Gastrocnemius medialis (tissue), 4 donors: ENCODE measurements at regions not wholly inside any gene's neighbourhood (a gene's known extent, or its start where the extent isn't known, plus 50 kb on each side); places are given as distances from the start of the nearest gene placed in this dataset.

Experiments used
- ATAC-seq, 2 donors: fragments of 150-250 bp; one replicate each; pipeline ENCODE4 v1.9.1; 2016
- DNase-seq, 2 donors: peaks; one replicate each; pipeline ENCODE4 v3.0.0-alpha.2; 2019
- H3K27ac ChIP-seq, 4 donors: fragments of 200-600 bp; sonication (generic); 1 replicate in 1 of 4; 2 replicates in 3 of 4; pipeline ENCODE4 v1.5.1; 2016 to 2018; ENCODE audit warnings: mild to moderate bottlenecking in 2 of 4, moderate library complexity in 1 of 4
- H3K27me3 ChIP-seq, 3 donors: fragments of 200-600 bp; sonication (generic) in 2 of 3; 1 replicate in 1 of 3; 2 replicates in 2 of 3; pipeline versions ENCODE4 v1.5.1 to v1.6.0; 2016 to 2019; ENCODE audit warnings: mild to moderate bottlenecking in 1 of 3, moderate library complexity in 1 of 3
- H3K36me3 ChIP-seq, 2 donors: fragments of 200-600 bp; sonication (generic) in 1 of 2; one replicate each; pipeline ENCODE4 v1.5.1; 2017 to 2018
- H3K4me1 ChIP-seq, 2 donors: fragments of 200-600 bp; sonication (generic) in 1 of 2; one replicate each; pipeline ENCODE4 v1.5.1; 2016 to 2017; ENCODE audit warnings: mild to moderate bottlenecking in 2 of 2
- H3K4me3 ChIP-seq, 4 donors: fragments of 200-600 bp; sonication (generic) in 3 of 4; 1 replicate in 1 of 4; 2 replicates in 3 of 4; pipeline ENCODE4 v1.5.1; 2016 to 2019; ENCODE audit warnings: mild to moderate bottlenecking in 2 of 4
- H3K9me3 ChIP-seq, 3 donors: fragments of 200-600 bp; sonication (generic) in 2 of 3; 1 replicate in 1 of 3; 2 replicates in 2 of 3; pipeline ENCODE4 v1.5.1; 2016 to 2019
- POLR2A ChIP-seq, 2 donors: fragments of 450-650 bp; IDR thresholded peaks; one replicate each; pipeline ENCODE4 v1.6.1; 2017; ENCODE audit warnings: antibody characterized with exemption in 2 of 2, mild to moderate bottlenecking in 2 of 2, moderate library complexity in 2 of 2
- in situ Hi-C, 4 donors: fragments of 200-750 bp; cut with MboI; loops; one replicate each; pipeline versions ENCODE4 v1.15.0 to v1.8.0; 2017; ENCODE audit warnings: low sequenced_read_pairs in 4 of 4
- intact Hi-C: fragments of 100-400 bp; cut with DNase I; formaldehyde crosslinking; loops from one replicate; pipeline ENCODE4 v1.15.1; 2023; ENCODE audit warnings: low total_unique reads
- TF ChIP-seq, protein P1 (sequence below), 5 experiments: fragments of 450-650 bp in 3 of 5; fragments of 200-600 bp in 2 of 5; sonication (generic) in 2 of 5; IDR thresholded peaks in 4 of 5; conservative IDR thresholded peaks in 1 of 5; 1 replicate in 4 of 5; 2 replicates in 1 of 5; pipeline ENCODE4 v1.5.1; 2016 to 2019; ENCODE audit warnings: antibody characterized with exemption in 5 of 5, mild to moderate bottlenecking in 3 of 5, moderate library complexity in 3 of 5

DNA sequence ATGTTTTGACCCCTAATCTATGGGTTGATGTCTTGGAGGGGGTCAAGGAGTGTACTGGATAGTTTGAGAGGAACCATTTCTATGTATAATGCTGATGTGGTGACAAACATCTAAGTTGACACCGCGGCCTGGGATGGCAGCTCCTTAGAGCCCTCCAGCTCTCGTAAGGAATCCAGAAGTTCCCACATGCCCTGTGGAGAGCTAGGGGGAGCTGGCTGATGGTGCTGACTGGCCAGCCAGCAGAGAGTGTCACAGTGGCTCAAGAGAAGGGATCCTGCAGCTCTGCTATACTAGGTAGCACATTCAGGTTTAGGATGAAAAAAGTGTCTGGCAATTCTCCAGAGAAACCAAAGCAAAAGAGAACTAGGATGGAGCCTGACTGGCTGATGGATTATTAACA lies 842.2 kb upstream of the VRK2 start:
- no peak overlapping the region for H3K4me3 ChIP-seq
- in situ Hi-C loops: no loop called here
- no peaks in the 10 kb centered on the region for H3K36me3 ChIP-seq
- H3K27ac ChIP-seq: no peak overlapping the region
- DNase-seq (no peak), ATAC-seq (no peak)
- TF ChIP-seq, protein P1, sequence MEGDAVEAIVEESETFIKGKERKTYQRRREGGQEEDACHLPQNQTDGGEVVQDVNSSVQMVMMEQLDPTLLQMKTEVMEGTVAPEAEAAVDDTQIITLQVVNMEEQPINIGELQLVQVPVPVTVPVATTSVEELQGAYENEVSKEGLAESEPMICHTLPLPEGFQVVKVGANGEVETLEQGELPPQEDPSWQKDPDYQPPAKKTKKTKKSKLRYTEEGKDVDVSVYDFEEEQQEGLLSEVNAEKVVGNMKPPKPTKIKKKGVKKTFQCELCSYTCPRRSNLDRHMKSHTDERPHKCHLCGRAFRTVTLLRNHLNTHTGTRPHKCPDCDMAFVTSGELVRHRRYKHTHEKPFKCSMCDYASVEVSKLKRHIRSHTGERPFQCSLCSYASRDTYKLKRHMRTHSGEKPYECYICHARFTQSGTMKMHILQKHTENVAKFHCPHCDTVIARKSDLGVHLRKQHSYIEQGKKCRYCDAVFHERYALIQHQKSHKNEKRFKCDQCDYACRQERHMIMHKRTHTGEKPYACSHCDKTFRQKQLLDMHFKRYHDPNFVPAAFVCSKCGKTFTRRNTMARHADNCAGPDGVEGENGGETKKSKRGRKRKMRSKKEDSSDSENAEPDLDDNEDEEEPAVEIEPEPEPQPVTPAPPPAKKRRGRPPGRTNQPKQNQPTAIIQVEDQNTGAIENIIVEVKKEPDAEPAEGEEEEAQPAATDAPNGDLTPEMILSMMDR (IDR thresholded peaks at IDR 0.05 in 4 of 5, conservative IDR thresholded peaks at IDR 0.05 in 1 of 5): no peak
- TF ChIP-seq POLR2A (IDR thresholded peaks at IDR 0.05): no peak
- intact Hi-C loops: no loop called here
- no peaks in the 10 kb centered on the region for H3K27me3 ChIP-seq
- H3K9me3 ChIP-seq: no peaks in the 10 kb centered on the region
- no peaks in the 10 kb centered on the region for H3K4me1 ChIP-seq

DNA sequence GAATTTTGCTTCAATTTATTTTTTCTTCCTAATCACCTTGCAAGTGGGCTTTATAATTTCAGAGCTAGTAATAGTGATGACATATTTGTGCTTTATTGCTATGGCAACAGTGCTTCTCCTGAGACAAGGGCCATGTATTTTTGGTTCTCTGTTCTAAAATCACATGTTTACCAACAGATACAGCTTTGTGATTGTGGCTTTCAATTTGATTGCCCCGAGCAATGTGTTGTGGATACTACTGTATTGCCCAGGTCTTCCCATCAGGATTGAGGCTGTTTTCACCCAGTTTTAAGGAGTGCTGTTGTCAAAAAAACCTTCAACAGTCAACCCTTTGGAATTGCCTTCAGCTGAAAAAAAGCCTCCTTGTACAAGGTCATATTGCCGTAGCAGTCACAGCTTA lies 841.4 kb upstream of the VRK2 start:
- DNase-seq (no peak), ATAC-seq (no peak)
- TF ChIP-seq, protein P1 (IDR thresholded peaks at IDR 0.05 in 4 of 5, conservative IDR thresholded peaks at IDR 0.05 in 1 of 5): no peak
- TF ChIP-seq POLR2A (IDR thresholded peaks at IDR 0.05): no peak
- no peaks in the 10 kb centered on the region for H3K27me3 ChIP-seq
- no peaks in the 10 kb centered on the region for H3K9me3 ChIP-seq
- no peaks in the 10 kb centered on the region for H3K4me1 ChIP-seq
- no peaks in the 10 kb centered on the region for H3K36me3 ChIP-seq
- intact Hi-C loops (no loop called here), in situ Hi-C loops (no loop called here)
- no peak overlapping the region for H3K4me3 ChIP-seq
- H3K27ac ChIP-seq: no peak overlapping the region

DNA sequence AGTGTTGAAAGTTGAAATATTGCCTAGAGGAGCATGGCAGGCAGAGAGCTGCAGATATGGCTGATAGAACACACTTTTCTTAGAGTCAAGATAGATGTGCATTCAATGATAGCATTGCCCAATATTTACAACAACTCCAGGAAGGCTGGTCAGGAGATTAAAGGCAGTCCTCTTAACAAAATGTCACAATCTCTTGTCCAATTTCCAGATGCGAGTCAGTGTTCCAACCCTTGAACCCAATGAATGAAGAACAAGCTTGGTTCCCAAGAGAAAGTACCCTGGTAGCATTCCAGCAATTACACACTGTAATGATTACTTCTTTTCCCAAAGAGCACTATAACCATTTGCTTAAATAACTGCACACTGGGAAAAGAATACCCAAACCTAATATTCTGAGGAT lies 839.4 kb upstream of the VRK2 start:
- Histone ChIP-seq H3K9me3 (no peaks in the 10 kb centered on the region), H3K27me3 (no peaks in the 10 kb centered on the region), H3K4me1 (no peaks in the 10 kb centered on the region), H3K27ac (no peak overlapping the region), H3K4me3 (no peak overlapping the region), H3K36me3 (no peaks in the 10 kb centered on the region)
- no peak for TF ChIP-seq POLR2A (IDR thresholded peaks at IDR 0.05)
- TF ChIP-seq, protein P1 (IDR thresholded peaks at IDR 0.05 in 4 of 5, conservative IDR thresholded peaks at IDR 0.05 in 1 of 5): no peak
- in situ Hi-C loops: no loop called here
- intact Hi-C loops: no loop called here
- ATAC-seq (no peak), DNase-seq (no peak)

DNA sequence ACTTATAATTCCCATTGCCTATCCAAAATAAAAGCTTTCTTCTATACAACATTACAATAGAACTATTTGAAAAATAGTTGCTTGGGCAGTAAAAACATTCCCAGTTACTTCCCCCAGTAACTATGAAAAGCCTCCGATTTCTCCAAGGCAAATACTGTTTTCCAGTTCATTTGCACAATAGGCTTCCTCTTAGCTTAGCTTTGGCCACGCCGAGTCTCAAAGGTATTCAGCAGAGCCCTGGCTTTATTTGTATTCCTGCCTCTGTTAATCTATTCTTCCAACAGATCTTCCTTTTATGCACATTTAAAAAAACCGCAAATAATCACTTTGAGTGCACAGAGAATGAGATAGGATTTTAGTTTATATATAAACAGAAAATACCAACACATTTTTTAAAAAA lies 836.8 kb upstream of the VRK2 start:
- no peak overlapping the region for H3K27ac ChIP-seq
- ATAC-seq (no peak), DNase-seq (no peak)
- no peaks in the 10 kb centered on the region for H3K36me3 ChIP-seq
- intact Hi-C loops (no loop called here), in situ Hi-C loops (no loop called here)
- H3K27me3 ChIP-seq: no peaks in the 10 kb centered on the region
- no peak for TF ChIP-seq POLR2A (IDR thresholded peaks at IDR 0.05)
- TF ChIP-seq, protein P1 (IDR thresholded peaks at IDR 0.05 in 4 of 5, conservative IDR thresholded peaks at IDR 0.05 in 1 of 5): no peak
- no peak overlapping the region for H3K4me3 ChIP-seq
- H3K9me3 ChIP-seq: no peaks in the 10 kb centered on the region
- H3K4me1 ChIP-seq: no peaks in the 10 kb centered on the region

DNA sequence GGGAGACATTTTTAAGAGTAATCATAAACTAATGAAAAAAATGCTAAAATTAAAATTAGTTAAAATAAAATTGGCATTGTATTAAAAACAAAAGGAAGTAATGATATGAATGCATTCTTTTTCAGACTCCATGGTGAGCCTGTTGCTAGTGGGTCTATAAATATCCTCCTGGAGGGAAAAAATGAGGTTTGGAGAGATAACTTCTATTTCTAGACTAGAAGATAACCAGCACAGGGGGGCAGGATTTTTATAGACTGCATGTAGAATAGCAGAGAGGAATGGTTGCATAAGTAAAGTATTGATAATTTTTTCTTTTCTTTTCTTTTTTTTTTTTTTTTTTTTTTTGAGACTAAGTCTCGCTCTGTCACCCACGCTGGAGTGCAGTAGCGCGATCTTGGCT lies 835.8 kb upstream of the VRK2 start:
- no peak overlapping the region for H3K4me3 ChIP-seq
- H3K27ac ChIP-seq: no peak overlapping the region
- TF ChIP-seq, protein P1 (IDR thresholded peaks at IDR 0.05 in 4 of 5, conservative IDR thresholded peaks at IDR 0.05 in 1 of 5): no peak
- no peak for TF ChIP-seq POLR2A (IDR thresholded peaks at IDR 0.05)
- H3K27me3 ChIP-seq: no peaks in the 10 kb centered on the region
- no peaks in the 10 kb centered on the region for H3K36me3 ChIP-seq
- no peak for DNase-seq
- ATAC-seq: no peak
- no peaks in the 10 kb centered on the region for H3K4me1 ChIP-seq
- intact Hi-C loops: no loop called here
- in situ Hi-C loops: no loop called here
- no peaks in the 10 kb centered on the region for H3K9me3 ChIP-seq
